Skeletal muscle cell (primary cell): ENCODE measurements at regions not wholly inside any gene's neighbourhood (a gene's known extent, or its start where the extent isn't known, plus 50 kb on each side); places are given as distances from the start of the nearest gene placed in this dataset.
A peak's percentile ranks its signal among the peaks of the same experiment; 100 is the strongest.

ENCODE experiments used
- DNase-seq: peaks from one replicate; pipeline ENCODE4 v3.0.0-alpha.2; 2010; ENCODE audit warnings: low read depth
- H3K4me3 ChIP-seq: 2 replicates; pipeline ENCODE4 v1.5.1; 2011; ENCODE audit warnings: low read depth, mild to moderate bottlenecking, control low read depth, low read length, moderate library complexity

DNA sequence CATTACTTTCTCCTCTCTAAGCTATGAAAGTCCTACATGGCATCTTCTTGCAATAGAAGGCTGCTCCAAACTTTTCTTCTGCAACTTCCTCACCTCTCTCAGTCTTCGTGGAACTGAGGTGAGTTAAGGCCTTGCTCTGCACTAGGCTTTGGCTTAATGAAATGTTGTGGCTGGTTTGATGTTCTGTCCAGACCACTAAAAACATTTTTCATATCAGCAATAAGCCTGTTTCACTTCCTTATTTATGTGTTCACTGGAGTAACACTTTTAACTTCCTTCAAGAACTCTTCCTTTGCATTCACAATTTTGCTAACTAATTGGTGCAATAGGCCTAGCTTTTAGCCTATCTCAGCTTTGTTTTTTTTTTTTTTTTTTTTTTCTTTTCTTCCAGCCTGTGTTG, 335.3 kb upstream of the NECTIN3 start:
- H3K4me3 ChIP-seq: no peak overlapping the region
- DNase-seq: no peak

DNA sequence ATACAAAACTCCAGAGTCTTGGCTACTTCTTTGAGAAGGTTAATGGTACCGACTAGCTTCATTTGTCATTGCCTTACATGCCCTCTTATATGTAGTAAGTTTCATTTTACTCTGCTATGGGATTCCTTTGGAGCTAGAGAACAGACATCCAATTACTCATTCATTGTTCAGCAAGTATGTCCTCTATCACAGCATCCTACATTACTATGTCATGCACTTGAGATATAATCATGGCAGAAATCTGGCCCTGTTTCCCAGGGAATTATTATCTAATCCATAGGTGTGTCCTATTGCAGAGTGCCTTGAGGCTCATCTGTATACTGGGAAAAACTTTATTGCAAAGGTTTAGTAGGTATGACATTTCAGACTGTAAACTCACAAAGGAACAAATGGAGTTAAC, 333.1 kb upstream of the NECTIN3 start:
- DNase-seq: peak; percentile 12

DNA sequence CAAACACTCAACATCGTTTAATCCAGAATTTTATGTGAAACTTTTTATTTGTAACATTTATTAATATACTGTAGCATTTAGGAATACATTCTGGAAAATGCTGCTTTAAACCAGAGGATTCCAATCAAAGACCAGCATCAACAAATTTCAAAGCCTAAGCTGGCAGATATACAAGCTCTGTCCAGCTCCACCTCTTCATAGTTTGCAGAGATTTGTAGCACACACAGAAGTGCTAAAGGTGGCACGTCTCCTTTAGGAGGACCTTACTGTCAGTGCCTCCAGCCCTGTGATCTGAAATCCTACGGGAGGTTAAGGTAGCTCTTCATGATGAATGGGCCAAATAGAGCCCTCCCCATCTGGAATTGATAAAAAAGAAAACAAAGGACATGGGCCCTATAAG, 329.7 kb upstream of the NECTIN3 start:
- no peak overlapping the region for H3K4me3 ChIP-seq
- no peak for DNase-seq

More for the DNA sequence above, 333.1 kb upstream of the NECTIN3 start:
- no peak overlapping the region for H3K4me3 ChIP-seq

DNA sequence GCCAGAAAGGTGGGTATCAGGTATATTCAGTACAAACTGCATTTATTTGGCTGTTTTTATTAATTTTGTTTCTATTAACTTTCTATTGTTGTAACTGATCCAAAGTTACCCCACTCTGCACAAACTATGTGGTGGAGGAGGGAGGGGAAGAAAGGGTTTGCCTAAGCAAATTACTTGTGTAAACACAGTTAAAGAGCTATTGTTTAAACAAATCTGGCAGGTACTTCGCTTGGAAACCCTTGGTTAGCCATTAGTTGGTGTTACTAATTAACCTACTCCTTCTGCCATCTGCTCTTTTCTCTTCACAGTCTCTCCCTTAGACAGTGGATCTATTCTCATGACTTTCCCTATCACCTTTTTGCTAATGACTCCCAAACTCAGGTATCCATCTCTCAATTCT, 328.4 kb upstream of the NECTIN3 start:
- no peak overlapping the region for H3K4me3 ChIP-seq
- DNase-seq: no peak

DNA sequence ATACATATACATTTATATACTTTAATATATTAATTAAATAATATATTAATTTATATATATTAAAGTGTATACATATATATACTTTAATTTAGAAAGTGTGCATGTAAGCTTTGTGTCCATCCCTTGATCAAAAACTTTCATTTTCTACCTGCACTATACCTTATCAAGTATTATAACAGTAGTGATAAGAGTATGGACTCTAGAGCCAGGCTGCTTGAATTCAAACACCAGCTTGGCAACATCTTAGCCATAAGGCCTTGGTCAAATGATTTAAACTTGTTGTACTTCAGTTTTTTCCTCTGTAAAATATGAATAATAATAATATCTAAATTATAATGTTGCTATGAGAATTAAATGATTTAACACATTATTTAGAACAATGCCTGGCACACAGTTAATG, 327.6 kb upstream of the NECTIN3 start:
- DNase-seq: no peak
- H3K4me3 ChIP-seq: no peak overlapping the region

DNA sequence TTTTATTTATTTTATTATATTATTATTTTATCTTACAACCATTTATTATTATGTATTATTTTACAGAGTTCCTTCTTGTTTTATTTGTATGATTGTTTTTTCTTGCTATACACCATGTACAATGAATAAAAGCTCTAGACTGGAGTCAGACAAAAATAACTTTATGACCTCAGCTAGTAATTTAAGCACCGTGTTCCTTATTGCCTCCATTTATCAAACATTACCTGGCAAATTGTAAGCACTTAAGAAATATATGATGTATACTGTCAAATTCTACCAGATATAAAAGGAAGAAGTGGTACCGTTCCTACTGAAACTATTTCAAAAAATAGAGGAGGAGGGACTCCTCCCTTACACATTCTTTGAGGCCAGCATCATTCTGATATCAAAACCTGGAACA, 326.9 kb upstream of the NECTIN3 start:
- DNase-seq: no peak
- no peak overlapping the region for H3K4me3 ChIP-seq

DNA sequence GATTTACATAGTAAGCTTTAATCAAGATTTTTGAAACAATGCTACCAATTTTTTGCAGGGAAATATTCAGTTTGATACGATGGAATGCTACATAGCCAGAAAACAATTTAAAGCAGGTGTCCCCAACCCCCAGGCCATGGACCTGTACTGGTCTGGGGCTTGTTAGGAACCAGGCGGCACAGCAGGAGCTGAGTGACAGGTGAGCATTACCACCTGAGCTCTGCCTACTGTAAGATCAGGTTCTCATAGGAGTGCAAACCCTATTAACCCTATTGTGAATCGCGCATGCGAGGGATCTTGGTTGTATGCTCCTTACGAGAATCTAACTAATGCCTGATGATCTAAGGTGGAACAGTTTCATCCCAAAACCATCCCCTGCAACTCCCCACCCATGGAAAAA, 322.6 kb upstream of the NECTIN3 start:
- DNase-seq: no peak
- H3K4me3 ChIP-seq: no peak overlapping the region

DNA sequence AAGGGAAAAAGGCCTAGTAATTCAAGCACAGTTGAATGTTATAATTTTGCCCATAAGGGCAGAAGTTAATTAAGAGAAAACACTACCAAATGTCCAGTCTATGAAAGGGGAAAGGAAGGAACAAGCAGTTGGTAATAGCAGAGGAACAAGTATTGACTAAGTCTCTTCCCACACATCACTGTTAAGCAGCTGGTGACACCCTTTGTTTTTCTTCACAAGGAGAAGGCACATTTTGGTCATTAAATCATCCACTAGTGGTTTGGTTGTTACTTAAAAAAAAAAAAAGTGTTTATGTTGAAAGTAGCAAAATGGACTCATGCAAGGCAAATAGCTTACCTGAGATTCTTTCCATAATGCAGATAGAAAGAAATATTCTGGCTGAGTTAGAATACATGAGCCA, 321.4 kb upstream of the NECTIN3 start:
- no peak overlapping the region for H3K4me3 ChIP-seq
- peak; percentile 8 for DNase-seq

DNA sequence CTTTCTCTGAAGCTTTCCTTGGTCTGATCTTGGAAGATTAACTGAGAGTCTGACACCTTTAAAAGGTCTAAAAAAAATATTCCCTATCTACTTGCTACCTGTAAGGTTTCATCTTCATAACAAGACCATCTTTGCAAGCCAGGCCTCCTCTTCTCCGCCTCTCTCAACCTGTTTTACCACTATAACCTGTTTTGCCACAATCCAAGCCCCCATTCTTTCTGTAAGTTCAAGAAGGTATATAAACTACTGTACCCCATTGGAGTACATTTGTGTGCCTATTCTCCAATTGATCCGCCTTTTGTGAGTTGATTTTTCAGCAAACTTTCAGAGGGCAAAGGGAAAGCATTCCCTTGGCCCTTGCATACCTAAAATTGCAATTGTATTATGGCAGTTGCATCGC, 319.3 kb upstream of the NECTIN3 start:
- no peak for DNase-seq

DNA sequence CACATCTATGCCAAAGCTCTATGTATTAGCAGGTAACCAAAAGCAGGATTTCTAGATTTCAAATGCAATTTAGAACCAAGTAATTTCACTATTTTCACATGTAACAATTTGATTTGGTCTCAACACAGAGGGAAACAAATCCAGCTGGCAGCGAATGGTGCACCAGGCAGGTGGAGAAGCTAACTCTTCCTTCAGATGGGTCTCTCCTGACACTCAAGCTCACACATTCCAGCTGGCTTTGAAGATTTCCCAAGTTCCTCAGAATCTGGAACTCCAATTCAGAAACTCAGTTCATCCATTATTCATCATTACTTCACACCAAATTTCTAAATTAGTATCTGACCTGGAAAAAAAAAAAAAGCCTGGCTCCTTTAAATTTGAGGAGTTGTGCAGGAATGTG, 318.1 kb upstream of the NECTIN3 start:
- no peak overlapping the region for H3K4me3 ChIP-seq

More for the DNA sequence above, 319.3 kb upstream of the NECTIN3 start:
- H3K4me3 ChIP-seq: no peak overlapping the region

DNA sequence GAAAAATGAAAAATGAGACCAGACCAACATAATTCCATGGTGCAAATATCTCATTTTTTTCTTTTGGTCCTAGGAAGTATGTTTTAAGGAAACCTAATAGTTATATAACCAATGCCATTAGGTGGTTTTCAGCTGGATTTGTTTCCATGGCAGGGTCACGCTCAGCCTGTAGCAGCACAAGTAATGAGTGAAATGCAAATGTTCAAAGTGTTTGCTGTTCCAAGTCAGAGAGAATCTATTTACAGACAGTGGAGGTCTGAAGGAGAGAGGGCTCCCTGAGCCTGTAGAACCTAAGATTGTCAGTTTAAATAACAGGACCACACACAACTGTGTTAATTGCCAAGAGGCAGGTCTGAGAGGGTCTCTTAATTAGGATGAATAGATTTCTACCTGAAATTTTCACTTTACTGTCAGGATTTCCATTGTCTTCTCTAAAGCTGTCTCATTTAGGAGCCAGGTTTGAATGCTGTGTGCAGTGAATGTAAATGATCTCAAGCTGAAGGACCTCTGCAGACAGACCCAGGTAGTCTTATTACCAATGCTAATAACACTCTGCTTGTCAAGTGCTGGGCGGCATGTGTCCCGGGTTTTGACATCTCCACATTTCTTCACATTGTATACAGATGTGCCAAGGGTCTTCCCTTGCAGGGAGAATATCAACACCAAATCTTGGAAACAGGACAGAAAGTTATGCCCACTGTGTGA, 317.3 kb upstream of the NECTIN3 start:
- no peak overlapping the region for H3K4me3 ChIP-seq
- DNase-seq: no peak

More for the DNA sequence above, 318.1 kb upstream of the NECTIN3 start:
- no peak for DNase-seq

DNA sequence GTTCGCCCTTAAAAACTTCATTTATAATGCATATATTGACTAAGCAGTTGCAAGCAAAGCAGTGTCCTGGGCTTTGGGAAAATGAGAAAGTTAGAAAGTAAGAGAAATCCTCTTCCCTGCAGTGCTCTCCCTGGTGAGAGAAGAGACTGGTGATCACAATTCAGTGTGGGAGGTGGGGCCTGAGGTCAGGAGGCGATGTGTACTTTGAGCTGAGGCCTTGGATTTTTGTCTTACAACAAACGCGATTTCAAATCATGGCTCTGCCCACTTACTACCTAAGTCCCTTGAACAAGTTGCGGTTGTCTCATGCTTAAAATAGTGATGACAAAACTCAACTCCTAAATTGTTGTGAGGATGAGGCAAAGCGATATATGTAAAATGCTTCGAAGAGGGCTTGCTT, 316.3 kb upstream of the NECTIN3 start:
- DNase-seq: no peak
- H3K4me3 ChIP-seq: no peak overlapping the region

DNA sequence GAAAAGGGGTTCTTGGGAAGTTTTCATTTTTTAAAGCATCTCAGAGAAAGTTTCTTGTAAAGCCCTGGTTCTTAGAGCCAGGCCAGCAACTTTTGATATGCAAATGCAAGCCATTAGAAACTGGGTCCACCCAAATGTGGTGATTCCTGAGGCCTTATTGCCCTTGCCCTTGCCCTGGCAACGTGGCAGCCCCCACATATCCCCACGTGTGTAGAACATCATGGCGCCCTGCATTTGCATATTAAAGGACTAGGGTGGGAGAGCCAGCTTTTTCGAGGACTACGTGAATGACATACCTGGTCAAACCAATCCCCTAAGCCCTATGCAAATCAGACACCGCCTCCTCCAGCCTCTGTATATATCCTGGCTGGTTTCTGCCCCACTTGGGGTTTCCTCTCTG, 314.9 kb upstream of the NECTIN3 start:
- no peak for DNase-seq
- no peak overlapping the region for H3K4me3 ChIP-seq

DNA sequence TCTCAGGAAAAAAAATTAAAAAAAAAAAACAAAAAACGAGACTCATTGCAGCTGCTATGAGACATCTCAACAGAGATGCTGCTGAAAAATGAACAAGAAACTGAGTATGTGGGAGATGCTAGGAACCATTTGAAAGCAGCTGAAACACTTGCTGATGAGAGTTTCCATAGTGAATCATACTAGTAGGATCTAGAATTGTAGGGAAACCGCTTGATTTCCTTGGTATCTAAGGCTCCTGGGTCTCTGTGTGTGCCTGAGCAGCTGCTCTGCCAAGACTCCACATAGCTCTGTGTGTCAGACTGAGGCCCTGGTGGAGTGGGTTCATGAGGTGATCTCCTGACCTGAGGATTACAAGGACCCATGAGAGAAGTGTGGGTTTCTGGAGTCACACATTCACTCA, 313.4 kb upstream of the NECTIN3 start:
- no peak for DNase-seq
- no peak overlapping the region for H3K4me3 ChIP-seq

DNA sequence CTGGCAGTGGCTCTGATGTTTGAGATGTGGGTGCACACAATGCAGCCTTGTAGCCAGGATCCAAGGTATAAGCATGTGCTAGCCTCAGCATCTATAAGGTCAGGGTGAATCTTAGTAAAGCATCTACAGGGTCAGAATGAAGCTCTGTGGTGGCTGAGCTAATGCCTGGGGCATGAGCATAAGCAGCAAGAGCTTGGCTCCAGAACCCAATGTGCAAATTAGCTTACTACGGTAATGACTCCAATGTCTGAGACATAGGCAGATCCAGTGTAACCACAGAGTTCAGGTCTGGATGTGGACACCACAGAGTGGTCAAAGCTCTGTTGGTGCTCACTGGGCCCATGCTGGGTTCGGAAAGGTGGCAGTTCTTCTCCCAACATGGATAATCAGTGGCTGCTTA, 304.5 kb upstream of the NECTIN3 start:
- H3K4me3 ChIP-seq: no peak overlapping the region
- DNase-seq: no peak

DNA sequence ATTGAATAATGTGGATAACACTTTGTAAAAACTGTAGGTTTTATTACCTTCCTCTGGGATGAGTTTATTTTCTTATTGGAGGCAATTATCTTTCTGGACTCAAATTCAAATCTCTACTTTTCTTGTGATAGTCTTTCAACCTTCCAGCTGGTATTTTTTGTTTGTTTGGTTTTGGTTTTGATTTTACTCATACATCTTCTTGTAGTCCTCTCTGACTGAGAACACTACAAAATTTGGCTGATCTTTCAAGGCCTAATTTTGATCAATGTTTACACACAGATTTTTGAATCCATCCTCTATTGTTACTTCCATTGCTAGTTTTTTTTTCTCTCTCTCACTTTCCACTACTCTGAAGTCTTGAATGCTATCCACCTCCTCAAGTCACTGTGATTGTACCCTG, 303.8 kb upstream of the NECTIN3 start:
- no peak overlapping the region for H3K4me3 ChIP-seq
- no peak for DNase-seq

DNA sequence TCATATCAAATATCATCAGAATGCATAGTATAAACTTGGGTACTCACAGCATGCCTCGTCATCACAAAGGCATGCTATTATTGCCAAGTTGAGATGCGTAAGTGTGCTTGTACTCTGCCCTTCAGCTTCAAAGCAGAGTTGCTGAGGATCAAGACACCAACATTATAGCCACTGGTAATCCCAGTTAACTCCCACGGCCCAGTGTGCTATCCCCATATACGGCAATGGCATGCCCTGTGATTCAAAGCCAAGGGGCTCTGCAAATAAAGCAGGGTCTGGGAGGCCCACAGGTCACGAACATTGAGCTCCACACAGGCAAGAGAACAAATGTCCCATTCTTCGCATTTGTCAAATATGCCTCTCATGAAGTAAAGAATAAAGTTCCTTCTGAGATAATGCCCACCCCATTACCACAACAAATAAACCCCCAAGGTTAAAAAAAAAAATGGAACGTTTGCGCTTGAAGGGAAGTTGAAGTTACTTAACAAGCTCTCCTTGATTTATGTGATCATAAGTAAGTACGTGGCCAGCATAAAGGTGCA, 298.1 kb upstream of the NECTIN3 start:
- H3K4me3 ChIP-seq: no peak overlapping the region
- peak; percentile 85 for DNase-seq

DNA sequence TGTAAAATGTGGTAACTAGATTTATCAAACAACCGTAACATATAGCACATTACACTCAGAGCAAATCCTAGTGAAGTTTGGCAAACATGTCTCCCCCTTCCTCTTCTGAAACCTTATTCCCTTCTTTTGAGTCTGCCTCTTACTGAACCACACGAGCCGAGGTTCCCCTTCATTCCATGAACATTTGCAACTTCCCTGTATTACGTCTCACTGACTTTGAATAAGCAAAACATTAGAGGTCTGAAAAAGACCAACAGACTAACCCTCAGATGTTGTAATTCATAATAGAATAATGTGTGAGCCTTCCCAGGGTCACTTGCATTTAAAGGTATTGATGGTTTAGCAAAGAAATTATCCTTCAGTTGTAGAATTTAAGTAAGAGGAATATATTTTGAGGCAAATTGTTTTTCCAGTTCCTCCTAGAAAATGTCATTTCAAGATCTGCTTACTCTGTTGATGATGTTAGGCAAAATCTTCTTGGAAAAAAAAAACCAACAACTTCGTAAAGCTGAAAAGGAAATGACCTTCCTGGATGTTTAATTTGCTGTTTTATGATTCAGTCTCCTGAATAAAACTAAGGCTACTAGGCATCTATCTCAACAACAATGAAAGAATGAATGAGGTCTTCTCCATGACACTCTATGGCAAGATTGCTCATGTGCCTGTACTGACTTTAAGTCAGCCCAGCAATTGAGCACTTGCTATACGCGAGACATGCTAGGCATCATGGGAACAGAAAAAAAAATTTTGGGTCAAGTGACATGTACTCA, 296.9 kb upstream of the NECTIN3 start:
- DNase-seq: peak; percentile 57
- no peak overlapping the region for H3K4me3 ChIP-seq

DNA sequence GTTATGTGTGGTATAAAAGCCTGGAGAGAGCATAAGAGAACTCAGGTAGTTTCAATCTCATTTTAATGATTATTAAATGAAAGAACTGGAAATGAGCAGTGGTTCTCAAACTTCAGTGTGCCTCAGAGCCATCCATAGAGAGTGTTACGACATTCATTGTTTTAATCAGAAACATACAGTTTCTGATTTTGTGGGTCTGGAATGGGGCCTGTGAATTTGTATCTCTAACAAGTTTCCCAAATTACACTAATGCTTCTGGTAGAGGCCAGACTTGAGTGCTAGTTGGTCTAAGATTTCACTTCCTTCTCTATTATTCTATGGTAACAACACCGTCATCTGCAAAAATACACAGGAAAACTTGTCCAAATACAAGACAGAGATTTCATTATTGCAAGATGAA, 292.0 kb upstream of the NECTIN3 start:
- H3K4me3 ChIP-seq: no peak overlapping the region
- DNase-seq: no peak

DNA sequence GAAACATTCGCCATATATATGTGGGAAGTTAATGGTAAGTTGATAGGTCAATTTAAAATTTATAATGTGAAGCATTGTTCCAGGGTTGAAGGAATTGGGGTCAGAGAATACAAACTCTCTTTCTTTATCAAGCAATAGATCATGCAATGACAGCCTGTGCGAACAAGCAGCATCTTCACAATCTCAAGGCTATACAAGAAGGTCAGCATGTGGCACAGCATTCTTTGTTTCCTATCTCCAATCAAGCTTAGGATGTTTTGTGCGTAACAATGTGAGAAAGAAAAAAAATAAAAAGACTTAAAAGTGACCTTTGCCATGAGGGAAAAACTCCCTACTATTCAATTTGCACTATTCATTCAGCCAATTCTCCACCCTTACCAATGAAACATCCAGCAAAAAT, 288.1 kb upstream of the NECTIN3 start:
- H3K4me3 ChIP-seq: no peak overlapping the region
- DNase-seq: no peak

DNA sequence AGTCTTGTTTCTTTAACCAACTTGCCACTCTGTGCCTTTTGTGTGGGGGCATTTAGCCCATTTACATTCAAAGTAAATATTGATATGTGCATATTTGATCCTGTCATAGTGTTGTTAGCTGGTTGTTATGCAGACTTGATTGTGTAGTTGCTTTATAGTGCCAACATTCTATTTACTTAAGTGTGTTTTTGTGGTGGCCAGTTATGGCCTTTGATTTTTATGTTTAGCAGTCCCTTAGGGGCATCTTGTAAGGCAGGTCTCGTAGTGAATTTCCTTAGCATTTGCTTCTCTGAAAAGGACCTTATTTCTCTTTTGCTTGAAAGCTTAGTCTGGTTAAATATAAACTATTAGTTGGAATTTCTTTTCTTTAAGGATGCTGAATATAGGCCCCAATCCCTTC, 282.8 kb upstream of the NECTIN3 start:
- DNase-seq: no peak
- H3K4me3 ChIP-seq: no peak overlapping the region
